HAP-1 (cell line): ENCODE measurements at regions not wholly inside any gene's neighbourhood (a gene's known extent, or its start where the extent isn't known, plus 50 kb on each side); places are given as distances from the start of the nearest gene placed in this dataset.

Source experiments
- DNase-seq, 2 experiments: peaks; one replicate each; pipeline ENCODE4 v3.0.0-alpha.2; 2016 to 2020; ENCODE audit warnings: low spot score in 2 of 2
- H3K27me3 ChIP-seq: fragments of 250-450 bp; sonication (Bioruptor Pico); 2 replicates; pipeline ENCODE4 v1.5.1; 2020; ENCODE audit warnings: low read depth, mild to moderate bottlenecking, moderate library complexity
- H3K36me3 ChIP-seq: fragments of 250-450 bp; sonication (Bioruptor Pico); replicated peaks from 2 replicates; pipeline ENCODE4 v1.5.1; 2020; ENCODE audit warnings: mild to moderate bottlenecking
- H3K4me1 ChIP-seq: fragments of 250-450 bp; sonication (Bioruptor Pico); 2 replicates; pipeline ENCODE4 v1.5.1; 2020; ENCODE audit warnings: mild to moderate bottlenecking
- H3K4me3 ChIP-seq: fragments of 250-450 bp; sonication (Bioruptor Pico); 2 replicates; pipeline ENCODE4 v1.5.1; 2020; ENCODE audit warnings: mild to moderate bottlenecking, moderate library complexity
- H3K9me3 ChIP-seq: fragments of 250-450 bp; sonication (Bioruptor Pico); 2 replicates; pipeline ENCODE4 v1.5.1; 2020; ENCODE audit warnings: mild to moderate bottlenecking, moderate library complexity
- in situ Hi-C: fragments of 300-500 bp; cut with MboI; formaldehyde crosslinking; loops from 3 replicates; pipeline ENCODE4 v1.14.3; 2020; ENCODE audit warnings: low sequenced_read_pairs, inconsistent platforms, mixed read lengths

DNA sequence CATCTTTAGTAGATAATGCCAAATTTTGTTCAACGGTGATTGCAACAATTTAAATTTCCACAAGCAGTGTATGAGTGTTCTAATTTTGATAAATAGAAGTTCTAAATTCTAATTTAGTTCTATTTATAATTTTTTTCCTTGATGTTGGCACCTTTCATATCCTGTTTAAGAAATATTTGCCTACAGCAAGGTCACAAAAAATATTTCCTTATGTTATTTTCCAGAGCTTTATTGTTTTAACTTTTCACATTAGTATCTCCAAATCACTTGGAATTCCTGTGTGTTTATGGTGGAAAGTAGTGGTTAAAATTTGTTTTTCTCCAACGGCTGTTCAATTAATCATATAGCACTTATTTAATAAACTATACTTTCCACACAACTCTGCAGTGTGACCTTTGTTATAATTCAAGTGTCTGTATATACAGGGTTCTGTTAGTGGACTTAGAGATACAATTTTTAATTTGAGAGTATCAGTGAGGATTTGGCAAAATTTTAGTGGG is 94.3 kb upstream of the CD55 start:
- Histone ChIP-seq H3K4me3 (no peak overlapping the region), H3K4me1 (peaks cover 10% of the 10 kb centered on the region), H3K36me3 (no peaks in the 10 kb centered on the region), H3K27me3 (no peaks in the 10 kb centered on the region), H3K9me3 (0 out of 2 replicates have a peak, but pooled peaks cover 2% of the 10 kb centered on the region)
- DNase-seq, result no peak
- in situ Hi-C loops, result no loop called here

- in situ Hi-C loops, result no loop called here
- H3K9me3 ChIP-seq, result 0 out of 2 replicates have a peak, but pooled peaks cover 2% of the 10 kb centered on the region
- H3K36me3 ChIP-seq, result no peaks in the 10 kb centered on the region
Observed at GRCh38 chr1:207228987-207229386, 92.5 kb upstream of the CD55 start.

GRCh38 chr1:207230441-207230840 is 91.0 kb upstream of the CD55 start:
- DNase-seq, result no peak
- Histone ChIP-seq H3K9me3 (peaks cover 2% of the 10 kb centered on the region; the same call in 1 of the 2 replicates), H3K36me3 (no peaks in the 10 kb centered on the region), H3K27me3 (no peaks in the 10 kb centered on the region), H3K4me1 (no peaks in the 10 kb centered on the region), H3K4me3 (no peak overlapping the region)
- in situ Hi-C loops, result no loop called here

More at GRCh38 chr1:207228987-207229386, 92.5 kb upstream of the CD55 start:
- DNase-seq, result no peak
- Histone ChIP-seq H3K4me1 (no peaks in the 10 kb centered on the region), H3K4me3 (no peak overlapping the region), H3K27me3 (no peaks in the 10 kb centered on the region)

DNA sequence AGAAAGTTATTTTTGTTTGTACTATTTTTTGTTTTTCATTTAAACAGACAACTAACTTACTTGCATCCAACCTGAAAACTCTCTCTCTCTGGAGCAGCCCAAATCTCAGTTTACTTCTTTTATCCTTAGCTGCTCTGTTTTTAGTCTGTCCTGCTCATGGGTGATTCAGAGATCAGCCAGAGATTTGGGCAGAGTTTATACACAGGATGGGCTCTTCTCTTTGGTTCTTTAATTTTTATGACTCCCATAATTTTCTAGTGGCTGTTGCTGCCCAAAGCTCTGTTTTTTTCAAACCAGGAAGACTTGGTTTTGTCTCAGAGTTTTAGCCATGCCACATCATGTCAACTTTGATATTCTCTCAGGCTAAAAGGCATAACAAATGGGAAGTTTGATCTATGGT is 86.8 kb upstream of the CD55 start:
- Histone ChIP-seq H3K36me3 (no peaks in the 10 kb centered on the region), H3K4me1 (no peaks in the 10 kb centered on the region), H3K4me3 (no peak overlapping the region), H3K9me3 (peaks cover 5% of the 10 kb centered on the region; the same call in 1 of the 2 replicates), H3K27me3 (no peaks in the 10 kb centered on the region)
- in situ Hi-C loops, result no loop called here
- no peak for DNase-seq

GRCh38 chr1:207239874-207240273 is 81.6 kb upstream of the CD55 start:
- H3K4me3 ChIP-seq, result no peak overlapping the region
- H3K9me3 ChIP-seq, result peaks cover 2% of the 10 kb centered on the region; the same call in 1 of the 2 replicates
- in situ Hi-C loops, result no loop called here
- no peaks in the 10 kb centered on the region for H3K36me3 ChIP-seq
- H3K4me1 ChIP-seq, result peaks cover 9% of the 10 kb centered on the region
- no peak for DNase-seq
- no peaks in the 10 kb centered on the region for H3K27me3 ChIP-seq

DNA sequence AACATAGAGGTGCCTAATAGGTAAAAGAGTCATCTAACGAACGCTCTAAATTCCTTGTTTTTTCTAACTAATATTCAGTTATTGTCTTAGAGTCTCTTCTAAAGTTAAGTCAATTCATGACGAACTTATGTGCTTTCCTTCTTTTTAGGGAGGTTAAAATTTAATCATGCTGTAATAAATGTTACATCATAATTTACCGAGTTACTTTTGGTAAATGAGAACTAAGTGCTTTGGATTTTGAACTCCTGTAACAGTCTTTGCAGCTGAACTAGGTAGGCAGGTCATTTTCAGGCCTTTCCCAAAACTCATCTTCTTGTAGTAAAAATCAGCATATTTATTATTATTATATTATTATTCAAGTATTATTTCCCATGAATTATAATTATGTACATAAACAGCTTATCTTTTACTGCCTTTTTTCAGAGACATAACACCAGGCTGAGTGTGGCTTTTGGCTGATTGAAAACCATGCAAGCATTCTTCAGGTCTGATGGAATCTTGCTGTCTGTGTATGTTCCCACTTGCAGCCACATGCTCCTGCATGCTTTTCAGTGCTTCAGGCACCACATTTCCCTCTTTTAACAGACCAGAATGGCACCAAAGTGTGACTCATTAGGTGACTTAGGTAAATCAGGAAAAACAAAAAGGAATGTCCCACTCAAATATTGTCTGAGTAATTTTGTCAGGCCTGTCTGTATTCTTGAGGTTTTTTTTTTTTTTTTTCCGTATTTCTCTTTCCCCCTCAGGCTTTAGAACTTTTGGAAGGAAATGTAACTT is 81.0 kb upstream of the CD55 start:
- no peak overlapping the region for H3K4me3 ChIP-seq
- peaks cover 9% of the 10 kb centered on the region for H3K4me1 ChIP-seq
- no peak for DNase-seq
- H3K27me3 ChIP-seq, result no peaks in the 10 kb centered on the region
- no peaks in the 10 kb centered on the region for H3K36me3 ChIP-seq
- H3K9me3 ChIP-seq, result 0 out of 2 replicates have a peak, but pooled peaks cover 2% of the 10 kb centered on the region
- in situ Hi-C loops, result no loop called here

DNA sequence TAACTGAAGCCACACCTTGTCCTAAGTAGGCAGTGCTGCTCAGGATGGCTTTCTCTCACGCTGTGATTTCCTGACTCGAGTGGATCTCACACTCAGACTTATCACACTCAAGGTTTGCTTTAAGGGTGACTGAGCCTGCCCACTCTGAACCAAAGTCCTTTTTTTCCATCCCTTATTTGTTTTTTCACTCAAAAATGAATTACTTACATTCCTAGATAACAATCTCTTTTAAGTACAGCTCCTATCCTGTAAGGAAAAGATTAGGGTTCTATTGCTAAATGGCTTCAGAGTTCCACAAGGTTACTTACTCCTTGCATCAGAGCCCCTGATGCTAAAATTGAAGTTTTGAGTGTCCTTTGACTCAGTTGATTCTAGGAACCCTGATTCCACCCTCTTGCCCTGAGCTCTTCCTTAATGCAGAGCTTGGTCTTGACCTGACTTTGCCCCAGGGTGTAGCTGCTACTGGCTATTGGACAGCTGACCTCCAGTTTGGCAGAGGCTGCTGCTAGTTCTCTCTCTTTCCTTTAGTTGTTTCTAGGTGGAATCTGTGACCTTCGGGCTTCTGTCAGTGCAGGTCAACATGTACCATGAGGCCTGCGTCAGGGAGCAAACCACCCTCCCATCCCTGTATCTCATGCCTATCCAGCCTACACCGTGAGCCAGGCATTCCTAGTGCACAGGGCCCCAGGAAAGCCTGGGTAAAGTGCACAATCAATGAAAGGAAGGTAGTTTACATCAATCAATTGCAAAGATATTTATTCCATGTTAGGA is 80.1 kb upstream of the CD55 start:
- DNase-seq, result no peak

GRCh38 chr1:207243442-207244408 is 77.8 kb upstream of the CD55 start:
- DNase-seq, result no peak
- in situ Hi-C loops, result no loop called here
- Histone ChIP-seq H3K9me3 (no peaks in the 10 kb centered on the region), H3K27me3 (no peaks in the 10 kb centered on the region), H3K4me1 (peaks cover 9% of the 10 kb centered on the region), H3K36me3 (no peaks in the 10 kb centered on the region), H3K4me3 (no peak overlapping the region)

More for the DNA sequence above, 80.1 kb upstream of the CD55 start:
- H3K27me3 ChIP-seq, result no peaks in the 10 kb centered on the region
- H3K9me3 ChIP-seq, result 0 out of 2 replicates have a peak, but pooled peaks cover 2% of the 10 kb centered on the region
- peaks cover 9% of the 10 kb centered on the region for H3K4me1 ChIP-seq
- H3K36me3 ChIP-seq, result no peaks in the 10 kb centered on the region
- no peak overlapping the region for H3K4me3 ChIP-seq
- in situ Hi-C loops, result no loop called here

GRCh38 chr1:207244409-207244801 is 77.1 kb upstream of the CD55 start:
- DNase-seq, result no peak
- in situ Hi-C loops, result no loop called here
- Histone ChIP-seq H3K36me3 (no peaks in the 10 kb centered on the region), H3K9me3 (no peaks in the 10 kb centered on the region), H3K27me3 (no peaks in the 10 kb centered on the region), H3K4me3 (no peak overlapping the region), H3K4me1 (peaks cover 9% of the 10 kb centered on the region)

DNA sequence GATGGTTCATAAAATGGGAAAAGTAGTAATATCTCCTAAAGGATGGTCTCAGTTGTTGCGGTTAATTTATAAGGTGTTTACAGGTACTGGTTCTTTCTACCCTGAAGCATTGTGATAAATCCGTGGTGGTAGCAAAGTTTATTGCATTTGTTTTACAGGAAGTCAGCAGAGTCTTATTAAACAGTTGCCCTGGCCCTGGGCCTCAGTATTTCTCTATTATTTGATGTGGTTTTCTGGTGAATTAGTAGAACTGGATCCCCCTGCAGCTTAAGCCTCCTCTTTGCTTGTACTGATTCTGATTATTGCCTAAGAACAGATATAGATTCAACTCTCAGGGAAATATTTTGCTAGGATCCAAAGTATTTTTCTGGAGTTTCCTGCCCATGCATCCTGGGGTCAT is 76.4 kb upstream of the CD55 start:
- no peaks in the 10 kb centered on the region for H3K9me3 ChIP-seq
- H3K36me3 ChIP-seq, result no peaks in the 10 kb centered on the region
- H3K27me3 ChIP-seq, result no peaks in the 10 kb centered on the region
- in situ Hi-C loops, result no loop called here
- DNase-seq, result no peak
- peaks cover 9% of the 10 kb centered on the region for H3K4me1 ChIP-seq
- H3K4me3 ChIP-seq, result no peak overlapping the region

GRCh38 chr1:207248544-207249198 is 72.8 kb upstream of the CD55 start:
- H3K36me3 ChIP-seq, result no peaks in the 10 kb centered on the region
- no peak for DNase-seq
- no peaks in the 10 kb centered on the region for H3K4me1 ChIP-seq
- H3K27me3 ChIP-seq, result no peaks in the 10 kb centered on the region
- no peak overlapping the region for H3K4me3 ChIP-seq
- in situ Hi-C loops, result no loop called here
- 0 out of 2 replicates have a peak, but pooled peaks cover 2% of the 10 kb centered on the region for H3K9me3 ChIP-seq

DNA sequence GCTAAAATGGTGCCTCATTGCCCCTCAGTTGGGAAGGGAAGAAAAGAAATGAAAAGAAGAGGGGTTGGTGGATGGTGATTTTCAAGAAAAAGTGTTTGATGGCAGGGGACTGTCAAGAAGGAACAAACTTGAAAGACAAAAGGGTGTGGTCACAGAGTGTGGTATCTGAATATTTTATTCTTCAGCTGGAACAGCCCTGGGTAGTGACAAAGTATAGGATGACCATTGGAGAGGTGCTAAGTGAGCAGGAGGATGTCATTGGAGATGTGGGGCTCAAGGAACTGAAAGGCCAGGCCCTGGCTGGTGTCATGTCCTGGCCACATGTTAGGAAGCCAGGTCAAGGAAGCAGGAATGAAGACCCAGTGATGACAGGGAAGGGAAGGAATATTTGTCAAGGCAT is 71.0 kb upstream of the CD55 start:
- no peak for DNase-seq
- Histone ChIP-seq H3K4me1 (no peaks in the 10 kb centered on the region), H3K27me3 (no peaks in the 10 kb centered on the region), H3K4me3 (no peak overlapping the region), H3K9me3 (peaks cover 6% of the 10 kb centered on the region; the same call in 1 of the 2 replicates), H3K36me3 (no peaks in the 10 kb centered on the region)
- in situ Hi-C loops, result no loop called here

DNA sequence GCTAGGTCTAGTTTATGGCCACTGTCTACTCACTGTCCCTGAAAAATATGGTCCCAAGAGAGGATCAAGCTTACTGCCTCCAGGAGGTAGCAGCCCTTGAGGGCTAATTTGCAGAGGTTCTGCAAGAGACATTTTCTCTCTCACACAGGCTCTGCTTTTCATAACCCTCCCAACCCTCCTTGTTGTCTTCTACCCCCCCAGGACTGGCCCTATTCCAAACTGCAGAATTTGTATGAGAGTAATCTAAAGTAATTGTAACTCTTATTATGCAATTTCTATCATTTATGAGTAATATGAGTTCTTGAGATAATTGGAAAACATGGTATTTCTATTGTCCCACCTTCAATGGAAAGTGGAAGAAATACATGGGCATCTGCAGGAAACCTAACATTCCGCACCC is 70.4 kb upstream of the CD55 start:
- no peak for DNase-seq
- Histone ChIP-seq H3K4me1 (no peaks in the 10 kb centered on the region), H3K27me3 (no peaks in the 10 kb centered on the region), H3K36me3 (no peaks in the 10 kb centered on the region), H3K9me3 (peaks cover 6% of the 10 kb centered on the region; the same call in 1 of the 2 replicates), H3K4me3 (no peak overlapping the region)
- in situ Hi-C loops, result no loop called here
